H1 (cell line): ENCODE measurements at regions not wholly inside any gene's neighbourhood (a gene's known extent, or its start where the extent isn't known, plus 50 kb on each side); places are given as distances from the start of the nearest gene placed in this dataset.

Experiments used
- CTCF ChIA-PET: fragments of 300-600 bp; sonication (Branson Sonifier 250); formaldehyde crosslinking; loops from one replicate; lab custom pipeline; 2021; ENCODE audit not compliant: partially characterized antibody; lab: Charles Lee
- POLR2A ChIA-PET: fragments of 300-600 bp; sonication (Branson Sonifier 250); formaldehyde crosslinking; loops from one replicate; lab custom pipeline; 2021; ENCODE audit warnings: inconsistent platforms; ENCODE audit not compliant: partially characterized antibody; lab: Charles Lee
- DNase-seq, 2 experiments: peaks; one replicate each; pipeline versions ENCODE4 v3.0.0 to v3.0.0-alpha.2; 2010 to 2022; ENCODE audit warnings: low spot score in 2 of 2, low read depth in 1 of 2, mixed read lengths in 1 of 2
- FAIRE-seq: peaks from 2 replicates; lab custom pipeline; 2011; peaks lifted over from hg19 to GRCh38; lab: Jason Lieb, UNC
- H2AFZ ChIP-seq: 2 replicates; pipeline ENCODE4 v1.8.1; 2012; ENCODE audit warnings: low read length, inconsistent platforms
- H2AK5ac ChIP-seq: 2 replicates; pipeline ENCODE4 v1.6.1; 2013; ENCODE audit warnings: low read depth, low read length
- H2BK120ac ChIP-seq: replicated peaks from 2 replicates; pipeline ENCODE3; 2013; ENCODE audit warnings: low read depth, low read length, inconsistent platforms
- H2BK12ac ChIP-seq: 2 replicates; pipeline ENCODE4 v1.6.1; 2013; ENCODE audit warnings: low read depth, low read length
- H2BK15ac ChIP-seq: 2 replicates; pipeline ENCODE4 v1.6.1; 2013; ENCODE audit warnings: low read length
- H2BK20ac ChIP-seq: 2 replicates; pipeline ENCODE4 v1.6.1; 2013; ENCODE audit warnings: low read length
- H2BK5ac ChIP-seq: 2 replicates; pipeline ENCODE4 v1.6.1; 2013; ENCODE audit warnings: low read depth, low read length
- H3K14ac ChIP-seq: 2 replicates; pipeline ENCODE4 v1.6.1; 2013; ENCODE audit warnings: inconsistent platforms; ENCODE audit not compliant: insufficient read length
- H3K18ac ChIP-seq: 2 replicates; pipeline ENCODE4 v1.6.1; 2013; ENCODE audit warnings: low read length; ENCODE audit errors: extremely low read depth
- H3K23ac ChIP-seq: 2 replicates; pipeline ENCODE4 v1.6.1; 2013; ENCODE audit warnings: inconsistent platforms; ENCODE audit not compliant: insufficient read length
- H3K23me2 ChIP-seq: 2 replicates; pipeline ENCODE4 v1.6.1; 2013; ENCODE audit warnings: low read depth, low read length
- H3K27ac ChIP-seq: 2 replicates; pipeline ENCODE4 v1.6.1; 2011; ENCODE audit warnings: low read depth, low read length, inconsistent platforms
- H3K27me3 ChIP-seq, 4 experiments: replicated peaks in 1 of 4; 1 replicate in 1 of 4; 2 replicates in 3 of 4; pipeline versions ENCODE4 v1.6.1 to v1.8.1; 2011 to 2013; ENCODE audit warnings: low read length in 3 of 4, mild to moderate bottlenecking in 3 of 4, inconsistent platforms in 2 of 4, mixed read lengths in 2 of 4, moderate library complexity in 1 of 4; ENCODE audit not compliant: control insufficient read depth in 3 of 4, insufficient read depth in 3 of 4; ENCODE audit errors: extremely low read depth in 1 of 4
- H3K36me3 ChIP-seq, 4 experiments: 2 replicates each; pipeline versions ENCODE4 v1.6.1 to v1.8.1; 2011 to 2013; ENCODE audit warnings: mild to moderate bottlenecking in 4 of 4, low read length in 3 of 4, moderate library complexity in 2 of 4, control low read depth in 1 of 4, inconsistent platforms in 1 of 4; ENCODE audit not compliant: insufficient read depth in 4 of 4, control insufficient read depth in 2 of 4
- H3K4ac ChIP-seq: replicated peaks from 2 replicates; pipeline ENCODE3; 2013; ENCODE audit warnings: low read length, low read depth, mixed read lengths, inconsistent platforms; ENCODE audit not compliant: insufficient read length
- H3K4me1 ChIP-seq, 4 experiments: replicated peaks in 1 of 4; 1 replicate in 1 of 4; 2 replicates in 3 of 4; pipeline versions ENCODE4 v1.6.1 to v1.8.1; 2011 to 2013; ENCODE audit warnings: low read length in 3 of 4, inconsistent platforms in 2 of 4, mixed read lengths in 1 of 4; ENCODE audit not compliant: insufficient read depth in 4 of 4, control insufficient read depth in 3 of 4
- H3K4me2 ChIP-seq, 2 experiments: 2 replicates each; pipeline versions ENCODE4 v1.6.1 to v1.8.1; 2011 to 2013; ENCODE audit warnings: low read depth in 2 of 2, low read length in 2 of 2, control low read depth in 1 of 2, inconsistent platforms in 1 of 2, mild to moderate bottlenecking in 1 of 2; ENCODE audit not compliant: insufficient read depth in 1 of 2
- H3K4me3 ChIP-seq, 4 experiments: fragments of 200-600, 300-600 bp in 1 of 4; sonication (generic), shearing (Covaris generic), sonication (Bioruptor Twin) in 1 of 4; 2 replicates each; pipeline versions ENCODE4 v1.5.1 to v1.8.1; 2011 to 2016; ENCODE audit warnings: low read length in 4 of 4, low read depth in 3 of 4, control low read depth in 2 of 4, inconsistent platforms in 2 of 4, mild to moderate bottlenecking in 2 of 4, mixed read lengths in 1 of 4, moderate library complexity in 1 of 4; ENCODE audit not compliant: insufficient read depth in 2 of 4; ENCODE audit errors: extremely low read depth in 1 of 4
- H3K56ac ChIP-seq: replicated peaks from 2 replicates; pipeline ENCODE3; 2013; ENCODE audit warnings: low read depth, mild to moderate bottlenecking, mixed read lengths, low read length, inconsistent platforms; ENCODE audit not compliant: insufficient read length
- H3K79me1 ChIP-seq: 2 replicates; pipeline ENCODE4 v1.6.1; 2013; ENCODE audit warnings: low read depth, low read length, control low read depth
- H3K79me2 ChIP-seq, 2 experiments: 2 replicates each; pipeline versions ENCODE4 v1.6.1 to v1.8.1; 2012 to 2013; ENCODE audit warnings: low read length in 2 of 2, mild to moderate bottlenecking in 2 of 2, inconsistent platforms in 1 of 2; ENCODE audit not compliant: insufficient read depth in 2 of 2, control insufficient read depth in 1 of 2
- H3K9ac ChIP-seq, 4 experiments: replicated peaks in 1 of 4; 1 replicate in 1 of 4; 2 replicates in 3 of 4; pipeline versions ENCODE4 v1.6.1 to v1.8.1; 2011 to 2013; ENCODE audit warnings: low read depth in 3 of 4, low read length in 3 of 4, control low read depth in 2 of 4, mild to moderate bottlenecking in 2 of 4, moderate library complexity in 2 of 4, inconsistent platforms in 1 of 4; ENCODE audit errors: extremely low read depth in 1 of 4
- H3K9me3 ChIP-seq, 2 experiments: 2 replicates each; pipeline versions ENCODE4 v1.6.1 to v1.8.1; 2012 to 2013; ENCODE audit warnings: mild to moderate bottlenecking in 2 of 2, moderate library complexity in 2 of 2, control low read depth in 1 of 2, inconsistent platforms in 1 of 2, low read depth in 1 of 2, low read length in 1 of 2, mixed read lengths in 1 of 2; ENCODE audit not compliant: insufficient read depth in 2 of 2
- H4K20me1 ChIP-seq, 2 experiments: replicated peaks in 1 of 2; 2 replicates each; pipeline versions ENCODE3 to v1.8.1; 2011 to 2013; ENCODE audit warnings: inconsistent platforms in 2 of 2, low read length in 2 of 2, mild to moderate bottlenecking in 1 of 2; ENCODE audit not compliant: insufficient read depth in 2 of 2, control insufficient read depth in 1 of 2
- H4K5ac ChIP-seq: 2 replicates; pipeline ENCODE4 v1.6.1; 2013; ENCODE audit warnings: low read length, low read depth, mixed read lengths, inconsistent platforms; ENCODE audit not compliant: insufficient read length
- H4K8ac ChIP-seq: 2 replicates; pipeline ENCODE4 v1.8.0; 2013; ENCODE audit warnings: mild to moderate bottlenecking, moderate library complexity, low read length, inconsistent platforms; ENCODE audit not compliant: insufficient read depth; ENCODE audit errors: extremely low read depth
- H4K91ac ChIP-seq: replicated peaks from 2 replicates; pipeline ENCODE3; 2013; ENCODE audit warnings: low read length, mixed read lengths, inconsistent platforms; ENCODE audit not compliant: insufficient read length
- BRCA1 ChIP-seq: IDR thresholded peaks from 2 replicates; pipeline ENCODE4 v1.6.1; 2012; ENCODE audit warnings: low read depth, low read length, improper control_type of control experiment
- CTBP2 ChIP-seq: IDR thresholded peaks from 2 replicates; pipeline ENCODE4 v1.7.0; 2011; ENCODE audit warnings: borderline replicate concordance, mild to moderate bottlenecking, moderate library complexity, mixed read lengths, low read length; ENCODE audit not compliant: insufficient read depth, insufficient read length
- E2F6 ChIP-seq: IDR thresholded peaks from 2 replicates; pipeline ENCODE4 v1.6.1; 2012; ENCODE audit warnings: inconsistent platforms
- MAFK ChIP-seq: IDR thresholded peaks from 2 replicates; pipeline ENCODE4 v1.6.1; 2012; ENCODE audit warnings: low read depth, mild to moderate bottlenecking, improper control_type of control experiment, low read length
- POLR2AphosphoS5 ChIP-seq: IDR thresholded peaks from 2 replicates; pipeline ENCODE4 v1.6.1; 2011; ENCODE audit warnings: low read depth, low read length
- RAD21 ChIP-seq, 2 experiments: IDR thresholded peaks in 1 of 2; conservative IDR thresholded peaks in 1 of 2; 2 replicates each; pipeline ENCODE4 v1.6.1; 2011; ENCODE audit warnings: low read depth in 2 of 2, low read length in 2 of 2, improper control_type of control experiment in 1 of 2, inconsistent platforms in 1 of 2, mild to moderate bottlenecking in 1 of 2, moderate library complexity in 1 of 2
- TAF7 ChIP-seq: optimal IDR thresholded peaks from 2 replicates; pipeline ENCODE3; 2011; ENCODE audit warnings: low read depth, mild to moderate bottlenecking, inconsistent platforms, low read length, moderate library complexity, borderline replicate concordance
- WGBS, 2 experiments: shearing (Covaris generic) in 1 of 2; methylation state at CpG; one replicate each; pipeline versions ENCODE4 v1.1.6 to v1.1.7; 2013 to 2015; ENCODE audit warnings: low lambda C conversion rate in 2 of 2, mixed read lengths in 2 of 2, inconsistent platforms in 1 of 2, low coverage in 1 of 2, missing lambda C conversion rate in 1 of 2; ENCODE audit not compliant: insufficient replicate concordance in 2 of 2, insufficient coverage in 1 of 2, insufficient read length in 1 of 2; ENCODE audit errors: extremely low coverage in 1 of 2, missing lambda C conversion rate in 1 of 2; 5-methylcytosine and 5-hydroxymethylcytosine counted together

DNA sequence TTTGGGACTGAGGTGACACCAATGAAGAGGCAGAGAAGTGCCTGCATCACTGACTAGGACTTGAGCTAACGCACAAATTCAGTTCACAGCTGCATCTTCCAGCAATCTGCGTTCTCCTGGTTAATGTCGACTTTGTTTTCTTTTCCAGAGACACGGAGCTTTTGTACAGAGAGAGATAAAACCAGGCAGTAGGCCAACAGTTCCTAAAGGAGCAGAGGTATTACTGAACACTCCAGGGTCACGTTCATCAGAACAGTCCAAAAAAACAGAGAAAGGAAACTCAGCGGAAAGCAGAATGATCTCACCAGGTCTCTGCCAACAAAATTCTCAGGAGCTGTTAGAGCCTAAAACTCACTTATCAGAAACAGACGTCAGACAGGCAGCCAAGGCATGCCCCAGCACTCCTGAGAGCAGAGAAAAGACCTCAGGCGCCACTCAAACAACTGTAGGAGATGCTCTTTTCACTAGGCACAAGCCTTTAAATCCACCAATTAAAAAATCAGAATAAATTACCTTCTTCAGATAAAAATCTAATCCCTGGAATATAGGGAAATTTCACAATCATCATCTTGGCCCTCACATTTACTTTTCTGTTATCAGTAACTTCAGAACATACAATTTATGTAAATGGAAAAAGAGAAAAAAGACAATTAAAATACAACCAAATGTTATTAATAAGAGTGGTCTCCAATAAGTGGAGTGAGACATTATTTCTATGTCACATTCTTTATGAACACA is 95.9 kb upstream of the SPTBN1 start:
- ChIA-PET POLR2A (no interaction called here), CTCF (interaction anchor here (0.6 to 1.2 kb wide), 4 partner anchors 10 to 349 kb away, joined by 3 read pairs; no protein-coding TSS in a partner anchor)
- Histone ChIP-seq H3K9me3 (no peaks in the 10 kb centered on the region), H4K20me1 (no peaks in the 10 kb centered on the region), H2AFZ (peak overlapping the region; percentile 77; the same call in 1 of the 2 replicates), H2BK12ac (no peak overlapping the region), H4K91ac (no peak overlapping the region), H4K8ac (no peak overlapping the region), H2AK5ac (no peak overlapping the region), H3K14ac (no peak overlapping the region), H3K4ac (no peak overlapping the region), H3K4me3 (no peak overlapping the region), H3K27me3 (no peaks in the 10 kb centered on the region), H3K27ac (no peak overlapping the region), H2BK5ac (no peak overlapping the region), H2BK120ac (no peak overlapping the region)
- DNase-seq (no peak), FAIRE-seq (no peak)
- 82% methylated on average over 8 of the region's 8 CpGs; no CpG with 5 or more reads in 1 of the 2 experiments for WGBS, 2 experiments
- TF ChIP-seq CTBP2, result no peak
- no peak for TF ChIP-seq E2F6
- TF ChIP-seq RAD21 (IDR thresholded peaks at IDR 0.05 in 1 of 2, conservative IDR thresholded peaks at IDR 0.05 in 1 of 2; ENCODE audit: low read depth in 2 of 2, low read length in 2 of 2), result no peak
- TF ChIP-seq BRCA1, result no peak
- TF ChIP-seq POLR2AphosphoS5, result no peak
- TF ChIP-seq TAF7, result no peak
- no peak for TF ChIP-seq MAFK
- TF ChIP-seq, all 59 proteins: peak for 0
- Histone ChIP-seq H4K5ac (no peak overlapping the region), H2BK15ac (no peak overlapping the region), H3K18ac (no peak overlapping the region), H3K23ac (no peak overlapping the region), H3K9ac (no peak overlapping the region), H3K79me2 (no peaks in the 10 kb centered on the region), H3K4me2 (no peak overlapping the region), H3K56ac (no peak overlapping the region), H3K4me1 (no peaks in the 10 kb centered on the region), H3K79me1 (no peaks in the 10 kb centered on the region), H2BK20ac (no peak overlapping the region), H3K23me2 (no peaks in the 10 kb centered on the region), H3K36me3 (no peaks in the 10 kb centered on the region)
